IMR-90 (cell line): ENCODE measurements at regions not wholly inside any gene's neighbourhood (a gene's known extent, or its start where the extent isn't known, plus 50 kb on each side); places are given as distances from the start of the nearest gene placed in this dataset.

Experiments used
- ATAC-seq: fragments of 200-7000 bp; cut with Tn5 transposase; 2 replicates; pipeline ENCODE4 v1.9.1; 2020; ENCODE audit warnings: low read depth, mild to moderate bottlenecking, moderate library complexity
- BruUV-seq: library from RNA; stranded (reverse); fragments of 400-500 nt; replicated peaks from 2 replicates; lab custom pipeline; 2021; lab: Mats Ljungman, UMichigan
- CTCF ChIA-PET: fragments of 300-600 bp; formaldehyde crosslinking; extraction: SDS; loops from one replicate; lab custom pipeline; 2021; ENCODE audit warnings: antibody characterized with exemption; lab: Yijun Ruan, JAX
- POLR2A ChIA-PET: fragments of 300-600 bp; sonication (Branson Sonifier 250); formaldehyde crosslinking; loops from one replicate; lab custom pipeline; 2022; ENCODE audit warnings: antibody characterized with exemption; ENCODE audit not compliant: unreplicated experiment; lab: Charles Lee
- DNase-seq: peaks from one replicate; pipeline ENCODE4 v3.0.0; 2013
- H2AFZ ChIP-seq: replicated peaks from 2 replicates; pipeline ENCODE3; 2013; ENCODE audit warnings: low read length, mild to moderate bottlenecking; ENCODE audit not compliant: poor library complexity
- H2AK5ac ChIP-seq: 2 replicates; pipeline ENCODE4 v1.6.1; 2013; ENCODE audit warnings: low read depth, low read length, inconsistent platforms
- H2AK9ac ChIP-seq: replicated peaks from 2 replicates; pipeline ENCODE3; 2013; ENCODE audit warnings: mild to moderate bottlenecking, low read depth, low read length, moderate library complexity; ENCODE audit not compliant: poor library complexity
- H2BK120ac ChIP-seq: 2 replicates; pipeline ENCODE4 v1.6.1; 2013; ENCODE audit warnings: low read depth, low read length, inconsistent platforms
- H2BK15ac ChIP-seq: 3 replicates; pipeline ENCODE4 v1.6.1; 2013; ENCODE audit warnings: low read depth, low read length, inconsistent platforms
- H2BK20ac ChIP-seq: 2 replicates; pipeline ENCODE4 v1.6.1; 2013; ENCODE audit warnings: low read depth, mild to moderate bottlenecking, inconsistent platforms, low read length, moderate library complexity
- H2BK5ac ChIP-seq: 2 replicates; pipeline ENCODE4 v1.6.1; 2013; ENCODE audit warnings: mild to moderate bottlenecking, low read depth, low read length, inconsistent platforms; ENCODE audit not compliant: poor library complexity, severe bottlenecking
- H3K14ac ChIP-seq: replicated peaks from 2 replicates; pipeline ENCODE4 v1.6.1; 2013; ENCODE audit warnings: low read depth, low read length, inconsistent platforms
- H3K18ac ChIP-seq: 2 replicates; pipeline ENCODE4 v1.6.1; 2013; ENCODE audit warnings: low read depth, low read length, control low read depth
- H3K23ac ChIP-seq: 2 replicates; pipeline ENCODE4 v1.6.1; 2013; ENCODE audit warnings: low read depth, low read length, inconsistent platforms
- H3K27ac ChIP-seq: 2 replicates; pipeline ENCODE4 v1.5.1; 2013; ENCODE audit warnings: mild to moderate bottlenecking, control low read depth, low read length; ENCODE audit not compliant: insufficient read depth
- H3K27me3 ChIP-seq: 2 replicates; pipeline ENCODE4 v1.6.1; 2013; ENCODE audit warnings: low read length; ENCODE audit not compliant: control insufficient read depth, insufficient read depth
- H3K36me3 ChIP-seq: 2 replicates; pipeline ENCODE4 v1.6.1; 2013; ENCODE audit warnings: low read length, mixed read lengths; ENCODE audit not compliant: control insufficient read depth, insufficient read depth
- H3K4ac ChIP-seq: 2 replicates; pipeline ENCODE4 v1.6.1; 2013; ENCODE audit warnings: low read depth, low read length, inconsistent platforms
- H3K4me1 ChIP-seq: 2 replicates; pipeline ENCODE4 v1.6.1; 2013; ENCODE audit warnings: low read length, mixed read lengths; ENCODE audit not compliant: control insufficient read depth, insufficient read depth
- H3K4me2 ChIP-seq: 2 replicates; pipeline ENCODE4 v1.6.1; 2013; ENCODE audit warnings: low read depth, mild to moderate bottlenecking, control low read depth, low read length, moderate library complexity
- H3K4me3 ChIP-seq: 2 replicates; pipeline ENCODE4 v1.5.1; 2013; ENCODE audit warnings: low read depth, mild to moderate bottlenecking, control low read depth, low read length, moderate library complexity; ENCODE audit not compliant: insufficient read depth
- H3K56ac ChIP-seq: 2 replicates; pipeline ENCODE4 v1.6.1; 2013; ENCODE audit warnings: low read length, inconsistent platforms; ENCODE audit not compliant: insufficient read depth; ENCODE audit errors: extremely low read depth
- H3K79me1 ChIP-seq, 2 experiments: 2 replicates each; pipeline ENCODE4 v1.6.1; 2013; ENCODE audit warnings: low read length in 2 of 2, inconsistent platforms in 1 of 2, low read depth in 1 of 2
- H3K9ac ChIP-seq: 2 replicates; pipeline ENCODE4 v1.6.1; 2013; ENCODE audit warnings: low read depth, low read length, control low read depth
- H3K9me1 ChIP-seq: 2 replicates; pipeline ENCODE4 v1.6.1; 2013; ENCODE audit warnings: low read length, inconsistent platforms; ENCODE audit not compliant: insufficient read depth
- H3K9me3 ChIP-seq: 2 replicates; pipeline ENCODE4 v1.6.1; 2013; ENCODE audit warnings: low read length; ENCODE audit not compliant: control insufficient read depth, insufficient read depth
- H4K20me1 ChIP-seq: 2 replicates; pipeline ENCODE4 v1.6.1; 2013; ENCODE audit warnings: low read length, inconsistent platforms; ENCODE audit not compliant: insufficient read depth
- H4K5ac ChIP-seq: 2 replicates; pipeline ENCODE4 v1.6.1; 2013; ENCODE audit warnings: mild to moderate bottlenecking, low read depth, low read length, control low read depth
- H4K8ac ChIP-seq, 2 experiments: 2 replicates each; pipeline ENCODE4 v1.6.1; 2013; ENCODE audit warnings: low read depth in 2 of 2, low read length in 2 of 2, control low read depth in 1 of 2, inconsistent platforms in 1 of 2
- H4K91ac ChIP-seq: 2 replicates; pipeline ENCODE4 v1.6.1; 2013; ENCODE audit warnings: low read depth, low read length, inconsistent platforms; ENCODE audit not compliant: insufficient read depth
- CEBPB ChIP-seq: IDR thresholded peaks from 2 replicates; pipeline ENCODE4 v1.6.1; 2012; ENCODE audit warnings: low read depth, low read length, improper control_type of control experiment
- CHD1 ChIP-seq: IDR thresholded peaks from 2 replicates; pipeline ENCODE4 v1.6.1; 2012; ENCODE audit warnings: low read depth, low read length, improper control_type of control experiment
- CTCF ChIP-seq: conservative IDR thresholded peaks from 2 replicates; pipeline ENCODE4 v1.5.1; 2012; ENCODE audit warnings: mild to moderate bottlenecking, low read depth, low read length, improper control_type of control experiment
- FOS ChIP-seq: fragments of 150-350 bp; IDR thresholded peaks from 2 replicates; pipeline ENCODE4 v1.6.1; 2016; ENCODE audit warnings: low read depth, low read length
- MXI1 ChIP-seq: IDR thresholded peaks from 2 replicates; pipeline ENCODE4 v1.6.1; 2012; ENCODE audit warnings: low read depth, mild to moderate bottlenecking, low read length, moderate library complexity, borderline replicate concordance
- NFE2L2 ChIP-seq: fragments of 150-350 bp; IDR thresholded peaks from 2 replicates; pipeline ENCODE4 v1.6.1; 2016; ENCODE audit warnings: low read depth, mild to moderate bottlenecking, low read length
- RFX5 ChIP-seq: IDR thresholded peaks from 2 replicates; pipeline ENCODE4 v1.8.0; 2012; ENCODE audit warnings: low read depth, mild to moderate bottlenecking, low read length, moderate library complexity
- SMC3 ChIP-seq: fragments of 150-350 bp; IDR thresholded peaks from 2 replicates; pipeline ENCODE4 v1.6.1; 2016; ENCODE audit warnings: low read depth, mild to moderate bottlenecking, antibody characterized with exemption, low read length, moderate library complexity
- dilution Hi-C: fragments of 300-500 bp; cut with HindIII; formaldehyde crosslinking; loops from one replicate; pipeline ENCODE4 v1.14.3; 2018; ENCODE audit warnings: low sequenced_read_pairs; ENCODE audit not compliant: unreplicated experiment
- in situ Hi-C: fragments of 300-500 bp; cut with MboI; formaldehyde crosslinking; loops from 3 replicates; pipeline ENCODE4 v1.14.3; 2019; ENCODE audit warnings: low sequenced_read_pairs, inconsistent platforms, mixed read lengths
- intact Hi-C: fragments of 100-400 bp; cut with micrococcal nuclease; formaldehyde crosslinking; loops from 2 replicates; pipeline ENCODE4 v1.10.0; 2022

GRCh38 chr2:49241991-49242390 is 87.7 kb upstream of the FSHR start:
- TF ChIP-seq RFX5, result no peak
- TF ChIP-seq FOS, result no peak
- TF ChIP-seq CTCF, result no peak
- no peak for TF ChIP-seq NFE2L2
- no peak for TF ChIP-seq MXI1
- TF ChIP-seq SMC3, result no peak
- TF ChIP-seq CEBPB, result no peak
- TF ChIP-seq CHD1, result no peak
- DNase-seq (peak; percentile 38), ATAC-seq (peak; percentile 48; the same call in 1 of the 2 replicates)
- ChIA-PET POLR2A (interaction anchor here (0.6 kb wide), 1 partner anchor 422 kb away, joined by 3 read pairs; no protein-coding TSS in a partner anchor), CTCF (no interaction called here)
- H2BK20ac ChIP-seq, result no peak overlapping the region
- H3K4me1 ChIP-seq, result peaks cover 8% of the 10 kb centered on the region
- H2BK15ac ChIP-seq, result no peak overlapping the region
- no peak overlapping the region for H3K9ac ChIP-seq
- H3K27ac ChIP-seq, result peak overlapping the region; percentile 29; the same call in 1 of the 2 replicates
- no peak overlapping the region for H3K4me2 ChIP-seq
- peak overlapping the region; percentile 60; the same call in 1 of the 2 replicates for H4K91ac ChIP-seq
- peak overlapping the region; percentile 23; the same call in 1 of the 2 replicates for H3K18ac ChIP-seq
- in situ Hi-C loops (no loop called here), dilution Hi-C loops (no loop called here), intact Hi-C loops (loop anchor here (5.0 to 10.0 kb wide), 2 partner anchors 295 to 517 kb away; no protein-coding TSS in a partner anchor)
- H2BK120ac ChIP-seq, result no peak overlapping the region
- H3K27me3 ChIP-seq, result no peaks in the 10 kb centered on the region
- no peak overlapping the region for H3K56ac ChIP-seq
- no peak overlapping the region for H2AFZ ChIP-seq
- H3K4ac ChIP-seq, result no peak overlapping the region
- H3K79me1 ChIP-seq, result no peaks in the 10 kb centered on the region
- no peak overlapping the region for H2AK5ac ChIP-seq
- no TSS peak for BruUV-seq
- no peaks in the 10 kb centered on the region for H3K9me3 ChIP-seq
- H3K23ac ChIP-seq, result no peak overlapping the region
- no peak overlapping the region for H2BK5ac ChIP-seq
- H3K36me3 ChIP-seq, result no peaks in the 10 kb centered on the region
- H3K14ac ChIP-seq, result no peak overlapping the region
- no peaks in the 10 kb centered on the region for H4K20me1 ChIP-seq
- no peak overlapping the region for H2AK9ac ChIP-seq
- no peaks in the 10 kb centered on the region for H3K9me1 ChIP-seq
- no peak overlapping the region for H4K8ac ChIP-seq
- no peak overlapping the region for H3K4me3 ChIP-seq
- no peak overlapping the region; the same call in 1 of the 2 replicates for H4K5ac ChIP-seq
